Activated naive CD4-positive, alpha-beta T cell treated with anti-CD3 and anti-CD28 coated beads, Interleukin-2, amount 10 ng/mL, durations not matched to agents 7 days and 5 days (primary cell): ENCODE measurements at regions not wholly inside any gene's neighbourhood (a gene's known extent, or its start where the extent isn't known, plus 50 kb on each side); places are given as distances from the start of the nearest gene placed in this dataset.

Experiments
- CTCF ChIA-PET: fragments of 350-600 bp; sonication (Branson Sonifier 250); formaldehyde crosslinking; loops from one replicate; lab custom pipeline; 2021; ENCODE audit warnings: antibody characterized with exemption; lab: Charles Lee
- DNase-seq: peaks from one replicate; pipeline ENCODE4 v3.0.0-alpha.2; 2020
- H3K27ac Mint-ChIP-seq: one replicate; pipeline ENCODE4 v1.8.0; 2021; ENCODE audit warnings: mild to moderate bottlenecking, moderate library complexity, mixed read lengths
- H3K27me3 Mint-ChIP-seq: one replicate; pipeline ENCODE4 v1.8.0; 2021; ENCODE audit warnings: mild to moderate bottlenecking, mixed read lengths
- H3K36me3 Mint-ChIP-seq: one replicate; pipeline ENCODE4 v1.8.0; 2021; ENCODE audit warnings: mixed read lengths
- H3K4me1 Mint-ChIP-seq: one replicate; pipeline ENCODE4 v1.8.0; 2021; ENCODE audit warnings: mixed read lengths
- H3K4me3 Mint-ChIP-seq: one replicate; pipeline ENCODE4 v1.8.0; 2021; ENCODE audit warnings: mild to moderate bottlenecking, moderate library complexity, mixed read lengths
- H3K9me3 Mint-ChIP-seq: one replicate; pipeline ENCODE4 v1.8.0; 2021; ENCODE audit warnings: mixed read lengths

- no peak overlapping the region for H3K4me3 Mint-ChIP-seq
- no peaks in the 10 kb centered on the region for H3K36me3 Mint-ChIP-seq
- peaks cover 5% of the 10 kb centered on the region for H3K9me3 Mint-ChIP-seq
- no peaks in the 10 kb centered on the region for H3K4me1 Mint-ChIP-seq
- H3K27ac Mint-ChIP-seq, result no peak overlapping the region
- no peak for DNase-seq
- CTCF ChIA-PET, result no interaction called here
- H3K27me3 Mint-ChIP-seq, result no peaks in the 10 kb centered on the region
These were observed 231.1 kb upstream of the PAPPA start for GRCh38 chr9:115922444-115922843.

- CTCF ChIA-PET, result no interaction called here
- H3K36me3 Mint-ChIP-seq, result no peaks in the 10 kb centered on the region
- H3K4me1 Mint-ChIP-seq, result no peaks in the 10 kb centered on the region
- no peak overlapping the region for H3K27ac Mint-ChIP-seq
- H3K4me3 Mint-ChIP-seq, result no peak overlapping the region
- H3K27me3 Mint-ChIP-seq, result no peaks in the 10 kb centered on the region
- no peak for DNase-seq
- H3K9me3 Mint-ChIP-seq, result peaks cover 5% of the 10 kb centered on the region
These were observed 230.2 kb upstream of the PAPPA start for GRCh38 chr9:115923410-115923809.

- Mint-ChIP-seq H3K4me1 (no peaks in the 10 kb centered on the region), H3K4me3 (no peak overlapping the region), H3K27ac (no peak overlapping the region), H3K27me3 (no peaks in the 10 kb centered on the region), H3K36me3 (no peaks in the 10 kb centered on the region), H3K9me3 (peaks cover 5% of the 10 kb centered on the region)
- CTCF ChIA-PET, result no interaction called here
- DNase-seq, result no peak
These were observed 229.5 kb upstream of the PAPPA start for GRCh38 chr9:115923903-115924668.

- no peak overlapping the region for H3K4me3 Mint-ChIP-seq
- no peaks in the 10 kb centered on the region for H3K36me3 Mint-ChIP-seq
- H3K9me3 Mint-ChIP-seq, result peaks cover 5% of the 10 kb centered on the region
- H3K27ac Mint-ChIP-seq, result no peak overlapping the region
- no peaks in the 10 kb centered on the region for H3K27me3 Mint-ChIP-seq
- CTCF ChIA-PET, result no interaction called here
- DNase-seq, result no peak
- H3K4me1 Mint-ChIP-seq, result no peaks in the 10 kb centered on the region
These were observed 229.0 kb upstream of the PAPPA start for GRCh38 chr9:115924669-115924987.

- H3K9me3 Mint-ChIP-seq, result peaks cover 5% of the 10 kb centered on the region
- H3K27ac Mint-ChIP-seq, result no peak overlapping the region
- CTCF ChIA-PET, result no interaction called here
- H3K4me3 Mint-ChIP-seq, result no peak overlapping the region
- H3K36me3 Mint-ChIP-seq, result no peaks in the 10 kb centered on the region
- H3K27me3 Mint-ChIP-seq, result no peaks in the 10 kb centered on the region
- no peaks in the 10 kb centered on the region for H3K4me1 Mint-ChIP-seq
- no peak for DNase-seq
These were observed 228.2 kb upstream of the PAPPA start for GRCh38 chr9:115925424-115925823.

GRCh38 chr9:115930472-115930871 is 223.1 kb upstream of the PAPPA start:
- no peak overlapping the region for H3K4me3 Mint-ChIP-seq
- DNase-seq, result no peak
- no peak overlapping the region for H3K27ac Mint-ChIP-seq
- no peaks in the 10 kb centered on the region for H3K4me1 Mint-ChIP-seq
- no peaks in the 10 kb centered on the region for H3K27me3 Mint-ChIP-seq
- no peaks in the 10 kb centered on the region for H3K36me3 Mint-ChIP-seq
- peaks cover 5% of the 10 kb centered on the region for H3K9me3 Mint-ChIP-seq
- CTCF ChIA-PET, result no interaction called here

GRCh38 chr9:115938479-115938878 is 215.1 kb upstream of the PAPPA start:
- Mint-ChIP-seq H3K9me3 (no peaks in the 10 kb centered on the region), H3K27ac (no peak overlapping the region), H3K4me3 (no peak overlapping the region), H3K4me1 (no peaks in the 10 kb centered on the region), H3K27me3 (no peaks in the 10 kb centered on the region), H3K36me3 (no peaks in the 10 kb centered on the region)
- CTCF ChIA-PET, result no interaction called here
- DNase-seq, result no peak

GRCh38 chr9:115939065-115939765 is 214.4 kb upstream of the PAPPA start:
- DNase-seq, result no peak
- H3K36me3 Mint-ChIP-seq, result no peaks in the 10 kb centered on the region
- H3K9me3 Mint-ChIP-seq, result no peaks in the 10 kb centered on the region
- H3K4me1 Mint-ChIP-seq, result no peaks in the 10 kb centered on the region
- no peaks in the 10 kb centered on the region for H3K27me3 Mint-ChIP-seq
- no peak overlapping the region for H3K4me3 Mint-ChIP-seq
- no peak overlapping the region for H3K27ac Mint-ChIP-seq
- CTCF ChIA-PET, result no interaction called here

GRCh38 chr9:115941561-115942315 is 211.9 kb upstream of the PAPPA start:
- CTCF ChIA-PET, result no interaction called here
- no peak for DNase-seq
- Mint-ChIP-seq H3K9me3 (no peaks in the 10 kb centered on the region), H3K27ac (no peak overlapping the region), H3K27me3 (no peaks in the 10 kb centered on the region), H3K4me3 (no peak overlapping the region), H3K36me3 (no peaks in the 10 kb centered on the region), H3K4me1 (no peaks in the 10 kb centered on the region)

- Mint-ChIP-seq H3K27me3 (no peaks in the 10 kb centered on the region), H3K36me3 (no peaks in the 10 kb centered on the region), H3K9me3 (no peaks in the 10 kb centered on the region), H3K4me3 (no peak overlapping the region), H3K4me1 (no peaks in the 10 kb centered on the region), H3K27ac (no peak overlapping the region)
- CTCF ChIA-PET, result no interaction called here
- no peak for DNase-seq
These were observed 210.0 kb upstream of the PAPPA start for GRCh38 chr9:115943431-115944165.

- Mint-ChIP-seq H3K9me3 (peaks cover 2% of the 10 kb centered on the region), H3K36me3 (no peaks in the 10 kb centered on the region), H3K4me1 (no peaks in the 10 kb centered on the region), H3K27ac (no peak overlapping the region), H3K4me3 (no peak overlapping the region), H3K27me3 (no peaks in the 10 kb centered on the region)
- CTCF ChIA-PET, result no interaction called here
- DNase-seq, result no peak
These were observed 209.2 kb upstream of the PAPPA start for GRCh38 chr9:115944166-115944948.

GRCh38 chr9:115945009-115945431 is 208.6 kb upstream of the PAPPA start:
- Mint-ChIP-seq H3K4me1 (no peaks in the 10 kb centered on the region), H3K9me3 (peaks cover 2% of the 10 kb centered on the region), H3K27ac (no peak overlapping the region), H3K4me3 (no peak overlapping the region), H3K27me3 (no peaks in the 10 kb centered on the region), H3K36me3 (no peaks in the 10 kb centered on the region)
- no peak for DNase-seq
- CTCF ChIA-PET, result no interaction called here

- peaks cover 2% of the 10 kb centered on the region for H3K9me3 Mint-ChIP-seq
- no peaks in the 10 kb centered on the region for H3K36me3 Mint-ChIP-seq
- H3K4me1 Mint-ChIP-seq, result no peaks in the 10 kb centered on the region
- no peak overlapping the region for H3K27ac Mint-ChIP-seq
- no peak for DNase-seq
- CTCF ChIA-PET, result no interaction called here
- no peaks in the 10 kb centered on the region for H3K27me3 Mint-ChIP-seq
- no peak overlapping the region for H3K4me3 Mint-ChIP-seq
These were observed 207.1 kb upstream of the PAPPA start for GRCh38 chr9:115946530-115946929.

- H3K4me1 Mint-ChIP-seq, result no peaks in the 10 kb centered on the region
- H3K36me3 Mint-ChIP-seq, result no peaks in the 10 kb centered on the region
- no peak for DNase-seq
- no peak overlapping the region for H3K4me3 Mint-ChIP-seq
- CTCF ChIA-PET, result no interaction called here
- no peaks in the 10 kb centered on the region for H3K27me3 Mint-ChIP-seq
- no peak overlapping the region for H3K27ac Mint-ChIP-seq
- H3K9me3 Mint-ChIP-seq, result peaks cover 2% of the 10 kb centered on the region
These were observed 201.6 kb upstream of the PAPPA start for GRCh38 chr9:115951977-115952376.
